ENCODE measurements at regions not wholly inside any gene's neighbourhood (a gene's known extent, or its start where the extent isn't known, plus 50 kb on each side); places are given as distances from the start of the nearest gene placed in this dataset.
"Not testable (repeated sequence)": the region's sequence is repeated elsewhere in the genome, so short reads cannot be mapped to it uniquely, and the experiment has no call there.

DNA sequence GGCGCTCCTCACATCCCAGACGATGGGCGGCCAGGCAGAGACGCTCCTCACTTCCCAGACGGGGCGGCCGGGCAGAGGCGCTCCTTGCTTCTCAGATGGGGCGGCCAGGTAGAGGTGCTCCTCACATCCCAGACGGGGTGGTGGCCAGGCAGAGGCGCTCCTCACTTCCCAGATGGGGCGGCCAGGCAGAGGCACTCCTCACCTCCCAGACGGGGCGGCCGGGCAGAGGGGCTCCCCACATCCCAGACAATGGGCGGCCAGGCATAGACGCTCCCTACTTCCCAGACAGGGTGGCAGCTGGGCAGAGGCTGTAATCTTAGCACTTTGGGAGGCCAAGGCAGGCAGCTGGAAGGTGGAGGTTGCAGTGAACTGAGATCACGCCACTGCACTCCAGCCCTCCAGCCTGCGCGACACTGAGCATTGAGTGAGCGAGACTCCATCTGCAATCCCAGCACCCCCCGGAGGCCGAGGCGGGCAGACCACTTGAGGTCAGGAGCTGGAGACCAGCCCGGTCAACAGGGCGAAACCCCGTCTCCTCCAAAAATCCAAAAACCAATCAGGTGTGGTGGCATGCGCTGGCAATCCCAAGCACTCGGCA, 833.7 kb upstream of the RAG2 start:
- H3K4me3 Mint-ChIP-seq; DNase-seq (ENCODE audit: low spot score in 2 of 2); ATAC-seq (ENCODE audit: low read depth); H3K36me3 Mint-ChIP-seq; H3K27me3 Mint-ChIP-seq; H3K27ac Mint-ChIP-seq; H3K4me1 Mint-ChIP-seq; H3K9me3 Mint-ChIP-seq: not testable (repeated sequence)

DNA sequence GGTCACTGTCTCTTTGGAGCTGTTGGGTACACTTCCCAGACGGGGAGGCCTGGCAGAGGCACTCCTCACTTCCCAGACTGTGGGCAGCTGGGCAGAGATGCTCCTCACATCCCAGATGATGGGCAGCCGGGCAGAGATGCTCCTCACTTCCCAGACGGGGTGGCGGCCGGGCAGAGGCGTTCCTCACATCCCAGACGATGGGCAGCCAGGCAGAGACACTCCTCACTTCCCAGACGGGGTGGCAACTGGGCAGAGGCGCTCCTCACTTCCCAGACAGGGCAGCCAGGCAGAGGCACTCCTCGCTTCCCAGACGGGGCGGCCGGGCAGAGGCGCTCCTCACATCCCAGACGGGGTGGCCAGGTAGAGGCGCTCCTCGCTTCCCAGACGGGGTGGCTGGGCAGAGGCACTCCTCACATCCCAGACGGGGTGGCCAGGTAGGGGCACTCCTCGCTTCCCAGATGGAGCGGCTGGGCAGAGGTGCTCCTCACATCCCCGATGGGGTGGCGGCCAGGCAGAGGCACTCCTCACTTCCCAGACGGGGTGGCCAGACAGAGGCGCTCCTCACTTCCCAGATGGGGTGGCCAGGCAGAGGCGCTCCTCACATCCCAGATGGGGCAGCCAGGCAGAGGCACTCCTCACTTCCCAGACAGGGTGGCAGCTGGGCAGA, 833.1 kb upstream of the RAG2 start:
- not testable (repeated sequence) for H3K27ac Mint-ChIP-seq; DNase-seq (ENCODE audit: low spot score in 2 of 2); H3K27me3 Mint-ChIP-seq; H3K9me3 Mint-ChIP-seq; H3K4me1 Mint-ChIP-seq; H3K36me3 Mint-ChIP-seq; ATAC-seq (ENCODE audit: low read depth); H3K4me3 Mint-ChIP-seq

DNA sequence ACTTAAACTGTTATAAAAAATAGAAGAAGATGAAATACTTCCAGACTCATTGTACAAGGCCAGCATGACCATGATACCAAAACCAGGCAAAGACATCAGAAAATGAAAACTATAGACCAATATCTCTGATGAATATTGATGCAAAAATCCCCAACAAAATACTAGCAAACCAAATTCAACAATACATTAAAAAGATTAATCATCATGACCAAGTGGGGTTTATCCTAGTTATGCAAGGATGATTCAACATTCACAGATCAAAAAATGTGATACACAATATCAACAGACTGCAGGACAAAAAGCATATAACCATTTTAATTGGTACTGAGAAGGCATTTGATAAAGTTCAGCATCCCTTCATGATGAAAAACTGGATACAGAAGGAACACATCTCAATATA, 824.5 kb upstream of the RAG2 start:
- Mint-ChIP-seq H3K4me1 (no peaks in the 10 kb centered on the region), H3K4me3 (no peak overlapping the region), H3K27ac (no peak overlapping the region), H3K36me3 (no peaks in the 10 kb centered on the region), H3K9me3 (peaks cover 13% of the 10 kb centered on the region), H3K27me3 (no peaks in the 10 kb centered on the region)
- DNase-seq (ENCODE audit: low spot score in 2 of 2) (no peak), ATAC-seq (ENCODE audit: low read depth) (no peak)

GRCh38 chr11:37411289-37411688, 813.3 kb upstream of the RAG2 start:
- DNase-seq (ENCODE audit: low spot score in 2 of 2) (no peak), ATAC-seq (ENCODE audit: low read depth) (no peak)
- no peaks in the 10 kb centered on the region for H3K27me3 Mint-ChIP-seq
- H3K4me3 Mint-ChIP-seq = no peak overlapping the region
- no peaks in the 10 kb centered on the region for H3K4me1 Mint-ChIP-seq
- peaks cover 3% of the 10 kb centered on the region for H3K9me3 Mint-ChIP-seq
- no peak overlapping the region for H3K27ac Mint-ChIP-seq
- H3K36me3 Mint-ChIP-seq = no peaks in the 10 kb centered on the region

DNA sequence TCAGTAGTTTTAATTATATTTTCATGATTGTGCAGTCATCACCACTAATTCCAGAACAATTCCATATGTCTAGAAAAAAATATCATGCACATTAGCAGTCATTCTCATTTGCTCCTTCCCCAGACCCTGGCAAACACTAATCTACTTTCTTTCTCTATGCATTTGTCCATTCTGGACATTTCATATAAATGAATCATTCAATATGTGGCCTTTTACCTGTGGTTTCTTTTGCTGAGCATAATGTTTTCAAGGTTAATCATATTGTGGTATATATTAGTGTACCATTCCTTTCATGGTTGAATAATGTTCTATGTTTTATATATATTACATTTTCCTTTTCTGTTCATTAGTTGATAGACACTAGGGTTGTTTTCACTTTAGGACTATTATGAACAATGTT, 811.1 kb upstream of the RAG2 start:
- H3K4me3 Mint-ChIP-seq = no peak overlapping the region
- no peak for ATAC-seq (ENCODE audit: low read depth)
- DNase-seq (ENCODE audit: low spot score in 2 of 2) = no peak

GRCh38 chr11:37407461-37407860, 809.4 kb upstream of the RAG2 start:
- no peak overlapping the region for H3K27ac Mint-ChIP-seq
- H3K36me3 Mint-ChIP-seq = no peaks in the 10 kb centered on the region
- H3K4me1 Mint-ChIP-seq = no peaks in the 10 kb centered on the region
- peaks cover 5% of the 10 kb centered on the region for H3K9me3 Mint-ChIP-seq
- DNase-seq (ENCODE audit: low spot score in 2 of 2) = no peak
- no peaks in the 10 kb centered on the region for H3K27me3 Mint-ChIP-seq
- H3K4me3 Mint-ChIP-seq = no peak overlapping the region
- ATAC-seq (ENCODE audit: low read depth) = no peak

More for the DNA sequence above, 811.1 kb upstream of the RAG2 start:
- H3K27ac Mint-ChIP-seq = no peak overlapping the region
- H3K9me3 Mint-ChIP-seq = peaks cover 1% of the 10 kb centered on the region
- no peaks in the 10 kb centered on the region for H3K27me3 Mint-ChIP-seq
- no peaks in the 10 kb centered on the region for H3K4me1 Mint-ChIP-seq
- no peaks in the 10 kb centered on the region for H3K36me3 Mint-ChIP-seq

DNA sequence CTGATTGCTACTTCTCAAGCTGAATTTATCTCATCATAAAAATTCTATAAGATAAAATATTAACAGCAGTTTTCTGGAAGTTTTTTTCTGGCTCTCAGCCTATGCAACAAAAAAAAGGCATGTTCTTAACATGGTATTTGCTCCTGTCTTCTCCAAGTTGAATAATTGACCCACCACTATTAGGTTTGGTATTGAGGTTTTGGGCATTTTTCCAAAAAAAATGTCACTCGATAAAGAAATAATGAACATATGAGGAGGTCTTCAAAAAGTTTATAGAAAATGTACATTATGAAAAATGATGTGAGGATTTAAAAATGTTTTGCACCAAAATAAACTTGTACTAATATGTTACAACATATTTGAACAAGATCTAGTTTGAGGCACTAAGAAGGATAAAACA, 808.6 kb upstream of the RAG2 start:
- Mint-ChIP-seq H3K27ac (no peak overlapping the region), H3K36me3 (no peaks in the 10 kb centered on the region), H3K4me1 (no peaks in the 10 kb centered on the region), H3K9me3 (peaks cover 5% of the 10 kb centered on the region), H3K27me3 (no peaks in the 10 kb centered on the region), H3K4me3 (no peak overlapping the region)
- no peak for DNase-seq (ENCODE audit: low spot score in 2 of 2)
- ATAC-seq (ENCODE audit: low read depth) = no peak

- ATAC-seq (ENCODE audit: low read depth) (no peak), DNase-seq (ENCODE audit: low spot score in 2 of 2) (no peak)
- no peaks in the 10 kb centered on the region for H3K36me3 Mint-ChIP-seq
- H3K4me1 Mint-ChIP-seq = no peaks in the 10 kb centered on the region
- no peak overlapping the region for H3K27ac Mint-ChIP-seq
- peaks cover 5% of the 10 kb centered on the region for H3K9me3 Mint-ChIP-seq
- H3K4me3 Mint-ChIP-seq = no peak overlapping the region
- H3K27me3 Mint-ChIP-seq = no peaks in the 10 kb centered on the region
Measured at GRCh38 chr11:37404231-37404630, 806.2 kb upstream of the RAG2 start.

GRCh38 chr11:37402663-37403062, 804.6 kb upstream of the RAG2 start:
- ATAC-seq (ENCODE audit: low read depth) (no peak), DNase-seq (ENCODE audit: low spot score in 2 of 2) (no peak)
- no peak overlapping the region for H3K27ac Mint-ChIP-seq
- no peaks in the 10 kb centered on the region for H3K4me1 Mint-ChIP-seq
- peaks cover 5% of the 10 kb centered on the region for H3K9me3 Mint-ChIP-seq
- H3K27me3 Mint-ChIP-seq = no peaks in the 10 kb centered on the region
- H3K36me3 Mint-ChIP-seq = no peaks in the 10 kb centered on the region
- no peak overlapping the region for H3K4me3 Mint-ChIP-seq

DNA sequence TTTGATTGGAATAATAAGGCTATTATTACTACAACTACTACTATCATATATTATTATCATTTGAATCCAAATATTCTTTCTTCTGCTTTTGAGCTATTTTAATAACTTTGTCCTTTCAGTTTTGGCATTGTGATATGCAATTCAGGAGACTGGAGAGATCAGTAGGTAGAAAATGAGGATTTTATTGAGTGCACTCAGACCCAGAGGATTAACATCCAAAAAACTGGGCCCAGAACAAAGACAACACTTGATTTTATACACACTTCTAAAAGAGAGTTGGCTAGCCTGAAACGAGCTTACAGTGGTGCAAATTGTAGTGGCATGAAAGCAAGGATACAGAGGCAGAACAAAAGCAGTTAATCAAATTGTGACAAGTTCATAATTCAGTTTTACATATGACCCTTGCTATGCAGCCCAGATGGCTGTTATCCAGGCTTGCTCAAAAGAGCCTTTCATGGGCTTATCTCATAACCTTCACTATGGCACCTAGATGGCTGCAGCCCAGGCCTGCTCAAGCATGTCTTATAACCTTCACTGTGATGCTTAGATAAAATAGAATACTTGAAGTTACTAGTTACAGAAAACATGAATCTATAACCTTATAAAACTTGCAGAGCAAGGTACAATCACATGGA, 796.3 kb upstream of the RAG2 start:
- H3K27ac Mint-ChIP-seq = no peak overlapping the region
- no peak overlapping the region for H3K4me3 Mint-ChIP-seq
- H3K27me3 Mint-ChIP-seq = no peaks in the 10 kb centered on the region
- ATAC-seq (ENCODE audit: low read depth) (no peak), DNase-seq (ENCODE audit: low spot score in 2 of 2) (no peak)
- H3K9me3 Mint-ChIP-seq = peaks cover 12% of the 10 kb centered on the region
- H3K4me1 Mint-ChIP-seq = no peaks in the 10 kb centered on the region
- no peaks in the 10 kb centered on the region for H3K36me3 Mint-ChIP-seq

DNA sequence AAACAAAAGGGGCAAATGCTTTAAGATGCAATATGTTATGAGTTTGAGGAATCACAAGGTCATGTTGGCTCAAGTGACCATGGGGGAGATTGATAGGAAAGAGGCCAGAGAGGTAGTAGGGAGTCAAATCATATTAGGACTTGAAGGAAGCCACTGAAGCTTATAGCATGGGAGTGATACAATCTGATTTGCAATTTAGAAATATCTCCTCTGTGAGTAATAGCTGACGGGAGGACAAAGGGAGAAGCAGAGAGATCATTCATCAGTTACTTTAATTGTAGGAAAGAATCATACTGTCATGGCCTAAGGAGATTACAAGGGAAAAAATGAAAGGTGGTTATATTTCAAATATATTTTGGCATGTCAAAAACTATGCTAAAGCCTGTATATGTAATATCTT, 793.6 kb upstream of the RAG2 start:
- H3K36me3 Mint-ChIP-seq = no peaks in the 10 kb centered on the region
- ATAC-seq (ENCODE audit: low read depth) (no peak), DNase-seq (ENCODE audit: low spot score in 2 of 2) (no peak)
- no peak overlapping the region for H3K4me3 Mint-ChIP-seq
- no peaks in the 10 kb centered on the region for H3K27me3 Mint-ChIP-seq
- peaks cover 15% of the 10 kb centered on the region for H3K9me3 Mint-ChIP-seq
- no peaks in the 10 kb centered on the region for H3K4me1 Mint-ChIP-seq
- H3K27ac Mint-ChIP-seq = no peak overlapping the region

DNA sequence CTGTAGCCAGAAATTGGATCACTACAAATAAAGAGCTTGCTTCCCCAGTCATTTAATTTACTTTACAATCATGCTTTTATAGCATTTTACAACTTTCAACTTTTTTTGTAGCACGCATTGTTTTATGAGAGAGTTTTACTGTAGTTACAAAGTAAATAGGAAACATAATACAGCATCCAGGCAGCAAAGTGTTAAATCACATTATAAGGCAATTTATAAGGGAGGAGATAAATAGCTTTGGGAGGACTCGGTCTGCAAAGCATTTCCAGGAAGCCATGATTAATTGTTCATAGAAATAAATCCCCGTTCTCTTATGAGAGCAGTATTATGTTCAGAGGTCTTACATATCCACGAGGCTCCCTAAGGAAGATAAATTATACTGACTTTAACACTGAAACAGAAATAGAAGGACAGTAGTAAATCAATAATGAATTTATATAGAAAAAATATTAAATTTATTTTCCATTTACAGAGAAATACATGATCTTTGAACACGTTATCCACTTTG, 792.6 kb upstream of the RAG2 start:
- Mint-ChIP-seq H3K36me3 (no peaks in the 10 kb centered on the region), H3K9me3 (peaks cover 15% of the 10 kb centered on the region), H3K27ac (no peak overlapping the region), H3K4me3 (no peak overlapping the region), H3K4me1 (no peaks in the 10 kb centered on the region), H3K27me3 (no peaks in the 10 kb centered on the region)
- ATAC-seq (ENCODE audit: low read depth) = no peak
- DNase-seq (ENCODE audit: low spot score in 2 of 2) = no peak

DNA sequence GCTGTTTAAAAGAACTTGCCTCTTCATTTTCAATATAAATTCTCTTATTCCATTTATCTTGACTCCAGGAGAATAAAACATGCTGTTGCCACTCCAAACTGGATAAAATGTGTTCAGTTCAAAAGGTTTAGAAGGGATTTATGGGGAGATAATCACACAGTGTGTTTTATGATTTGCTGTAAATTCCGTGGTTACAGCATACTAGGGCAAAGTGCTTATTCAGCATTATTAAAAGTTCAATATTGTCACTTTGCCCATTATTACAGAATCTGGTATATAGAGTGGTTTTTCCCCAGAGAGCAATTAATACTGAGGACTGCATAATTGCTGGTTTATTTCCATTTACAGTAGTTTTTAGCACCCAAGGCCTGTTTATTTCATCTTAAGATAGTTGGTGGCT, 780.9 kb upstream of the RAG2 start:
- H3K4me3 Mint-ChIP-seq = no peak overlapping the region
- ATAC-seq (ENCODE audit: low read depth) (no peak), DNase-seq (ENCODE audit: low spot score in 2 of 2) (no peak)
- H3K27me3 Mint-ChIP-seq = no peaks in the 10 kb centered on the region
- no peaks in the 10 kb centered on the region for H3K36me3 Mint-ChIP-seq
- H3K9me3 Mint-ChIP-seq = peaks cover 18% of the 10 kb centered on the region
- no peaks in the 10 kb centered on the region for H3K4me1 Mint-ChIP-seq
- H3K27ac Mint-ChIP-seq = no peak overlapping the region

GRCh38 chr11:37372667-37373066, 774.6 kb upstream of the RAG2 start:
- no peak for ATAC-seq (ENCODE audit: low read depth)

More at GRCh38 chr11:37372667-37373066, 774.6 kb upstream of the RAG2 start:
- Mint-ChIP-seq H3K9me3 (peaks cover 7% of the 10 kb centered on the region), H3K27me3 (no peaks in the 10 kb centered on the region), H3K27ac (no peak overlapping the region), H3K36me3 (no peaks in the 10 kb centered on the region), H3K4me3 (no peak overlapping the region), H3K4me1 (no peaks in the 10 kb centered on the region)
- DNase-seq (ENCODE audit: low spot score in 2 of 2) = no peak

Measured in memory B cell (primary cell).